Endothelial cell of umbilical vein (primary cell): ENCODE measurements at regions not wholly inside any gene's neighbourhood (a gene's known extent, or its start where the extent isn't known, plus 50 kb on each side); places are given as distances from the start of the nearest gene placed in this dataset.

Experiments used
- BruUV-seq: library from RNA; stranded (reverse); fragments of 400-500 nt; replicated peaks from 2 replicates; lab custom pipeline; 2021; lab: Mats Ljungman, UMichigan
- CTCF ChIA-PET: fragments of 300-600, 350-600 bp; sonication (Branson Sonifier 250); formaldehyde crosslinking; loops from one replicate; lab custom pipeline; 2021; ENCODE audit warnings: antibody characterized with exemption, inconsistent platforms; lab: Charles Lee
- POLR2A ChIA-PET: fragments of 300-600, 350-600 bp; sonication (Branson Sonifier 250); formaldehyde crosslinking; loops from one replicate; lab custom pipeline; 2021; ENCODE audit warnings: antibody characterized with exemption, inconsistent platforms; lab: Charles Lee
- DNase-seq: peaks from one replicate; pipeline ENCODE4 v3.0.0-alpha.2; 2011; ENCODE audit warnings: low read depth, low spot score
- FAIRE-seq: peaks from 2 replicates; lab custom pipeline; 2011; peaks lifted over from hg19 to GRCh38; lab: Jason Lieb, UNC
- H2AFZ ChIP-seq: 2 replicates; pipeline ENCODE4 v1.6.0; 2012; ENCODE audit warnings: low read depth, low read length, control low read depth, inconsistent platforms
- H3K27ac ChIP-seq: 2 replicates; pipeline ENCODE4 v1.5.1; 2011; ENCODE audit warnings: low read depth, mild to moderate bottlenecking, control low read depth, low read length, moderate library complexity; ENCODE audit not compliant: insufficient read depth
- H3K27me3 ChIP-seq, 2 experiments: 2 replicates each; pipeline versions ENCODE4 v1.6.0 to v1.6.1; 2011; ENCODE audit warnings: low read length in 2 of 2, mixed read lengths in 1 of 2; ENCODE audit not compliant: control insufficient read depth in 2 of 2, insufficient read depth in 2 of 2
- H3K36me3 ChIP-seq, 2 experiments: 2 replicates in 1 of 2; 3 replicates in 1 of 2; pipeline ENCODE4 v1.5.1; 2011; ENCODE audit warnings: low read length in 2 of 2, mild to moderate bottlenecking in 1 of 2, moderate library complexity in 1 of 2; ENCODE audit not compliant: control insufficient read depth in 2 of 2, insufficient read depth in 2 of 2; ENCODE audit errors: extremely low read depth in 1 of 2
- H3K4me1 ChIP-seq: 3 replicates; pipeline ENCODE4 v1.5.1; 2011; ENCODE audit warnings: mild to moderate bottlenecking, low read length; ENCODE audit not compliant: control insufficient read depth, insufficient read depth; ENCODE audit errors: extremely low read depth
- H3K4me2 ChIP-seq: 2 replicates; pipeline ENCODE4 v1.6.1; 2011; ENCODE audit warnings: low read length, control low read depth, mixed read lengths; ENCODE audit not compliant: insufficient read depth
- H3K4me3 ChIP-seq, 3 experiments: fragments of 200-600 bp in 1 of 3; sonication (generic), shearing (Covaris generic) in 1 of 3; replicated peaks in 1 of 3; 2 replicates each; pipeline ENCODE4 v1.5.1; 2011 to 2016; ENCODE audit warnings: control low read depth in 3 of 3, low read length in 3 of 3, mild to moderate bottlenecking in 2 of 3, inconsistent platforms in 1 of 3, low read depth in 1 of 3, moderate library complexity in 1 of 3; ENCODE audit not compliant: insufficient read depth in 1 of 3
- H3K79me2 ChIP-seq: 2 replicates; pipeline ENCODE4 v1.6.0; 2012; ENCODE audit warnings: low read length, inconsistent platforms; ENCODE audit not compliant: control insufficient read depth, insufficient read depth
- H3K9ac ChIP-seq: replicated peaks from 2 replicates; pipeline ENCODE3; 2011; ENCODE audit warnings: low read length, control low read depth; ENCODE audit not compliant: insufficient read depth; ENCODE audit errors: extremely low read depth
- H3K9me1 ChIP-seq: replicated peaks from 3 replicates; pipeline ENCODE4 v1.6.0; 2011; ENCODE audit warnings: mild to moderate bottlenecking, low read length; ENCODE audit not compliant: control insufficient read depth, insufficient read depth; ENCODE audit errors: extremely low read depth
- H3K9me3 ChIP-seq: replicated peaks from 2 replicates; pipeline ENCODE4 v1.5.1; 2012; ENCODE audit warnings: low read length, inconsistent platforms; ENCODE audit not compliant: control insufficient read depth, insufficient read depth
- H4K20me1 ChIP-seq: replicated peaks from 2 replicates; pipeline ENCODE3; 2011; ENCODE audit warnings: mild to moderate bottlenecking, low read length; ENCODE audit not compliant: control insufficient read depth, insufficient read depth; ENCODE audit errors: extremely low read depth
- EZH2 ChIP-seq: IDR thresholded peaks from 2 replicates; pipeline ENCODE4 v1.6.1; 2012; ENCODE audit warnings: borderline replicate concordance, low read depth, mild to moderate bottlenecking, moderate library complexity, low read length, inconsistent platforms; ENCODE audit not compliant: severe bottlenecking
- FOS ChIP-seq: IDR thresholded peaks from 2 replicates; pipeline ENCODE4 v1.6.1; 2011; ENCODE audit warnings: mild to moderate bottlenecking, low read length, moderate library complexity, borderline replicate concordance; ENCODE audit not compliant: insufficient read depth
- GATA2 ChIP-seq: IDR thresholded peaks from 2 replicates; pipeline ENCODE4 v1.7.0; 2011; ENCODE audit warnings: low read depth, mild to moderate bottlenecking, moderate library complexity, mixed read lengths, low read length; ENCODE audit not compliant: insufficient read length, insufficient read depth
- JUN ChIP-seq: IDR thresholded peaks from 2 replicates; pipeline ENCODE4 v1.6.1; 2011; ENCODE audit warnings: borderline replicate concordance, low read depth; ENCODE audit not compliant: insufficient read length, insufficient read depth
- MYC ChIP-seq: IDR thresholded peaks from one replicate; pipeline ENCODE4 v1.6.1; 2011; ENCODE audit warnings: mild to moderate bottlenecking, low read depth, low read length
- POLR2A ChIP-seq: IDR thresholded peaks from 2 replicates; pipeline ENCODE4 v1.6.1; 2012; ENCODE audit warnings: low read depth, mild to moderate bottlenecking, control low read depth, low read length
- POLR2AphosphoS5 ChIP-seq: IDR thresholded peaks from 2 replicates; pipeline ENCODE4 v1.6.1; 2012; ENCODE audit warnings: low read depth, mild to moderate bottlenecking, control low read depth, low read length, moderate library complexity; ENCODE audit not compliant: insufficient read depth
- dilution Hi-C: fragments of 300-500 bp; cut with MboI; formaldehyde crosslinking; loops from one replicate; pipeline ENCODE4 v1.15.0; 2019; ENCODE audit warnings: low sequenced_read_pairs; ENCODE audit not compliant: extremely low pct_ligation_motif_present
- intact Hi-C: fragments of 100-400 bp; cut with micrococcal nuclease; formaldehyde crosslinking; loops from one replicate; pipeline ENCODE4 v1.10.0; 2022
- TF ChIP-seq, protein P1 (sequence below), 2 donors: IDR thresholded peaks; 1 replicate in 1 of 2; 2 replicates in 1 of 2; pipeline ENCODE4 v1.5.1; 2011; ENCODE audit warnings: low read length in 2 of 2, mild to moderate bottlenecking in 2 of 2, moderate library complexity in 2 of 2, control low read depth in 1 of 2, inconsistent platforms in 1 of 2, low read depth in 1 of 2; ENCODE audit not compliant: insufficient read depth in 1 of 2; ENCODE audit errors: extremely low read depth in 1 of 2
- TF ChIP-seq, protein P2 (sequence below): IDR thresholded peaks from 2 replicates; pipeline ENCODE4 v1.6.1; 2011; ENCODE audit not compliant: insufficient read depth, insufficient read length

DNA sequence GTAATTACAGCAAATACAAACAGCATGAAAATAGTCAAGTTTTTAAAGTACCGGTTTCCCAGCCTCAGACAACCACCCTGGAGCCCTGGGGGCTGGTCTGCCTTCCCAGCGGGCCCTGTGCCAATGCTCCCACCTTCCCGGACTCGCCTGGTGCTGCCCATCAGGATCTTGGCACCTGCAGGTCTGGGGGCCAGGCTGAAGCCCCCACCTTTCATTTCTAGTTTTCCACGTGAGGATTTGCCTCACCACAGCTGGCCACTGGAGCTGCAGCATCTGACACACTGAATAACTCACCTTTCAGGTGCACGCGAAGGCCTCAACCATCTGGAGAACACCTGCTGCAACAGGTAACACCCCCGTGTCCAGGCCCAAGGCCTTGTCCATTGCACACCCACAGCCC is 108.7 kb upstream of the THY1 start:
- dilution Hi-C loops (no loop called here), intact Hi-C loops (no loop called here)
- Histone ChIP-seq H3K4me2 (no peak overlapping the region), H3K36me3 (no peaks in the 10 kb centered on the region), H3K27me3 (peaks cover 0 to 2% of the 10 kb centered on the region in 2 experiments), H3K9me3 (no peaks in the 10 kb centered on the region), H3K27ac (no peak overlapping the region), H2AFZ (no peak overlapping the region), H3K9ac (no peak overlapping the region), H3K9me1 (no peaks in the 10 kb centered on the region), H3K4me3 (no peak overlapping the region), H4K20me1 (no peaks in the 10 kb centered on the region), H3K4me1 (no peaks in the 10 kb centered on the region), H3K79me2 (no peaks in the 10 kb centered on the region)
- no peak for FAIRE-seq
- TF ChIP-seq POLR2A (no peak), FOS (no peak), POLR2AphosphoS5 (no peak), EZH2 (no peak)
- TF ChIP-seq, protein P1, sequence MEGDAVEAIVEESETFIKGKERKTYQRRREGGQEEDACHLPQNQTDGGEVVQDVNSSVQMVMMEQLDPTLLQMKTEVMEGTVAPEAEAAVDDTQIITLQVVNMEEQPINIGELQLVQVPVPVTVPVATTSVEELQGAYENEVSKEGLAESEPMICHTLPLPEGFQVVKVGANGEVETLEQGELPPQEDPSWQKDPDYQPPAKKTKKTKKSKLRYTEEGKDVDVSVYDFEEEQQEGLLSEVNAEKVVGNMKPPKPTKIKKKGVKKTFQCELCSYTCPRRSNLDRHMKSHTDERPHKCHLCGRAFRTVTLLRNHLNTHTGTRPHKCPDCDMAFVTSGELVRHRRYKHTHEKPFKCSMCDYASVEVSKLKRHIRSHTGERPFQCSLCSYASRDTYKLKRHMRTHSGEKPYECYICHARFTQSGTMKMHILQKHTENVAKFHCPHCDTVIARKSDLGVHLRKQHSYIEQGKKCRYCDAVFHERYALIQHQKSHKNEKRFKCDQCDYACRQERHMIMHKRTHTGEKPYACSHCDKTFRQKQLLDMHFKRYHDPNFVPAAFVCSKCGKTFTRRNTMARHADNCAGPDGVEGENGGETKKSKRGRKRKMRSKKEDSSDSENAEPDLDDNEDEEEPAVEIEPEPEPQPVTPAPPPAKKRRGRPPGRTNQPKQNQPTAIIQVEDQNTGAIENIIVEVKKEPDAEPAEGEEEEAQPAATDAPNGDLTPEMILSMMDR (IDR thresholded peaks at IDR 0.05; ENCODE audit: extremely low read depth in 1 of 2, insufficient read depth in 1 of 2, low read depth in 1 of 2, low read length in 2 of 2): no peak
- TF ChIP-seq, protein P2, sequence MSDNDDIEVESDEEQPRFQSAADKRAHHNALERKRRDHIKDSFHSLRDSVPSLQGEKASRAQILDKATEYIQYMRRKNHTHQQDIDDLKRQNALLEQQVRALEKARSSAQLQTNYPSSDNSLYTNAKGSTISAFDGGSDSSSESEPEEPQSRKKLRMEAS: no peak
- BruUV-seq: no TSS peak
- DNase-seq: no peak
- ChIA-PET CTCF (no interaction called here), POLR2A (no interaction called here)

DNA sequence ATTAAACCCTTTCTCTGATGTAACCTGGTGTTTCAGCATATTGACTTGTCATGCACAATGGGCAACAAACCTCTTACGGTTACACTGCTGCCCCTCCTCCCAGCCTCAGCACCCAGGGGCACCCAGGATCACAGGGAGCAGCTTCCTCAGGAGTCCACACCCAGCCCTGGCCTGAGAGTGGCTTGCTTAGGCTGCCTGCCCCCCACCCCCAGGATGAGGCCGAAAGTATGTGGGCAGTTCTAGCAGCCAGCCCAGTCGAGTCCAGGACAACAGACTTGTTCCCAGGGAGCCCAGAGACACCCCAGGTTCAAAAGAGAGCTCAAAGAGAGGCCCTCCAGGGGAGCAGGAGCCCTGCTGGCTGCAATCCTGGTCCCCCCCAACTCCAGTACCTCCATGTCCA is 108.1 kb upstream of the THY1 start:
- no peaks in the 10 kb centered on the region for H3K4me1 ChIP-seq
- H4K20me1 ChIP-seq: no peaks in the 10 kb centered on the region
- no peak overlapping the region for H3K27ac ChIP-seq
- no peak overlapping the region for H3K9ac ChIP-seq
- H3K27me3 ChIP-seq: peaks cover 0 to 2% of the 10 kb centered on the region in 2 experiments
- dilution Hi-C loops (no loop called here), intact Hi-C loops (no loop called here)
- BruUV-seq: no TSS peak
- FAIRE-seq (no peak), DNase-seq (no peak)
- no peaks in the 10 kb centered on the region for H3K36me3 ChIP-seq
- H3K4me2 ChIP-seq: no peak overlapping the region
- no peak overlapping the region for H3K4me3 ChIP-seq
- CTCF ChIA-PET: no interaction called here
- TF ChIP-seq, protein P2: no peak
- no peak for TF ChIP-seq MYC
- no peak for TF ChIP-seq GATA2
- TF ChIP-seq, protein P1 (IDR thresholded peaks at IDR 0.05; ENCODE audit: extremely low read depth in 1 of 2, insufficient read depth in 1 of 2, low read depth in 1 of 2, low read length in 2 of 2): no peak
- no peak for TF ChIP-seq POLR2AphosphoS5
- TF ChIP-seq JUN: no peak
- TF ChIP-seq FOS: no peak
- TF ChIP-seq POLR2A: no peak
- no peak for TF ChIP-seq EZH2
- no peaks in the 10 kb centered on the region for H3K9me1 ChIP-seq
- H3K79me2 ChIP-seq: no peaks in the 10 kb centered on the region
- H2AFZ ChIP-seq: no peak overlapping the region
- POLR2A ChIA-PET: no interaction called here
- H3K9me3 ChIP-seq: no peaks in the 10 kb centered on the region
